SK-N-MC (cell line): ENCODE measurements at regions not wholly inside any gene's neighbourhood (a gene's known extent, or its start where the extent isn't known, plus 50 kb on each side); places are given as distances from the start of the nearest gene placed in this dataset.
"Not testable (repeated sequence)": the region's sequence is repeated elsewhere in the genome, so short reads cannot be mapped to it uniquely, and the experiment has no call there.

Experiments used
- EZH2 ChIP-seq: fragments of 200-600 bp; sonication (generic); IDR thresholded peaks from one replicate; pipeline ENCODE4 v1.6.1; 2017; ENCODE audit warnings: antibody characterized with exemption
- POLR2AphosphoS5 ChIP-seq: IDR thresholded peaks from 2 replicates; pipeline ENCODE4 v1.6.1; 2012; ENCODE audit warnings: mild to moderate bottlenecking, low read depth, low read length, borderline replicate concordance

DNA sequence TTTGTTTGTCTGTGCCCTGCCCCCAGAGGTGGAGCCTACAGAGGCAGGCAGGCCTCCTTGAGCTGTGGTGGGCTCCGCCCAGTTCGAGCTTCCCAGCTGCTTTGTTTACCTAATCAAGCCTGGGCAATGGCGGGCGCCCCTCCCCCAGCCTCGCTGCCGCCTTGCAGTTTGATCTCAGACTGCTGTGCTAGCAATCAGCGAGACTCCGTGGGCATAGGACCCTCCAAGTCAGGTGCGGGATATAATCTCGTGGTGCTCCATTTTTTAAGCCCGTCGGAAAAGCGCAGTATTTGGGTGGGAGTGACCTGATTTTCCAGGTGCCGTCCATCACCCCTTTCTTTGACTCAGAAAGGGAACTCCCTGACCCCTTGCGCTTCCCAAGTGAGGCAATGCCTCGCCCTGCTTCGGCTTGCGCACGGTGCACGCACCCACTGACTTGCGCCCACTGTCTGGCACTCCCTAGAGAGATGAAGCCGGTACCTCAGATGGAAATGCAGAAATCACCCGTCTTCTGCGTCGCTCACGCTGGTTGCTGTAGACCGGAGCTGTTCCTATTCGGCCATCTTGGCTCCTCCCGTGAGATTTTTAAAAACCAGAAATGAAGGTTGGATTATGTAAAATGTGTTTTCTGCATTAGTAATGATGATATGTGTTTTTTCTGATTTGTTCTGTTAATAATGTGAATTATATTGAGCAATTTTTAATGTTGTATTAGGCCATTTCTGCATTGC lies 59.7 kb downstream of the CYTL1 start:
- not testable (repeated sequence) for TF ChIP-seq EZH2, POLR2AphosphoS5
